ENCODE measurements at regions not wholly inside any gene's neighbourhood (a gene's known extent, or its start where the extent isn't known, plus 50 kb on each side); places are given as distances from the start of the nearest gene placed in this dataset.

- TF ChIP-seq, protein P1, sequence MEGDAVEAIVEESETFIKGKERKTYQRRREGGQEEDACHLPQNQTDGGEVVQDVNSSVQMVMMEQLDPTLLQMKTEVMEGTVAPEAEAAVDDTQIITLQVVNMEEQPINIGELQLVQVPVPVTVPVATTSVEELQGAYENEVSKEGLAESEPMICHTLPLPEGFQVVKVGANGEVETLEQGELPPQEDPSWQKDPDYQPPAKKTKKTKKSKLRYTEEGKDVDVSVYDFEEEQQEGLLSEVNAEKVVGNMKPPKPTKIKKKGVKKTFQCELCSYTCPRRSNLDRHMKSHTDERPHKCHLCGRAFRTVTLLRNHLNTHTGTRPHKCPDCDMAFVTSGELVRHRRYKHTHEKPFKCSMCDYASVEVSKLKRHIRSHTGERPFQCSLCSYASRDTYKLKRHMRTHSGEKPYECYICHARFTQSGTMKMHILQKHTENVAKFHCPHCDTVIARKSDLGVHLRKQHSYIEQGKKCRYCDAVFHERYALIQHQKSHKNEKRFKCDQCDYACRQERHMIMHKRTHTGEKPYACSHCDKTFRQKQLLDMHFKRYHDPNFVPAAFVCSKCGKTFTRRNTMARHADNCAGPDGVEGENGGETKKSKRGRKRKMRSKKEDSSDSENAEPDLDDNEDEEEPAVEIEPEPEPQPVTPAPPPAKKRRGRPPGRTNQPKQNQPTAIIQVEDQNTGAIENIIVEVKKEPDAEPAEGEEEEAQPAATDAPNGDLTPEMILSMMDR (IDR thresholded peaks at IDR 0.05) = no peak
- TF ChIP-seq POLR2A (IDR thresholded peaks at IDR 0.05) = no peak
Observed at GRCh38 chrX:96446524-96446923, 238.1 kb upstream of the DIAPH2 start.

Data from right lobe of liver (tissue), 4 donors.